ENCODE measurements at regions not wholly inside any gene's neighbourhood (a gene's known extent, or its start where the extent isn't known, plus 50 kb on each side); places are given as distances from the start of the nearest gene placed in this dataset.

DNA sequence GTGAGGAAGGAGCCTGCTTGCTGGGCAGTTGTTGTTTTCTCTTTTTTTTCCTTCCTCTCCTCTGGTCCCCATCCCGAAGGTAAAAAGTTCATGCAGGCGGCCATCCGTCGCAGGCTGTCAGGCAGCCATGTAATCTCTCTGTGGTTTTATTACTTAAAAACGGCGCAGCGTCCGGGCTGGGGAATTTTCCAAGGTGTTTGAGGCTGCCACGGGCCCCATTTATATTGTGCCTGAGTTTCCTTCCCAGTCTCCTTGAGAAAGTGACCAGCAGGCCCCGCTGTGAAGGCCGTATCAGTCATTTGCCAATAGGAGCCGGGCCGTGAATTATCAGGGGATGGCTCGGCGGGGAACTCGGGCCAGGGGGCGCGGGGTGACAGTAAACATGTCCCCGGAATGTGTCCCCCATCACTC is 289.7 kb downstream of the PBX3 start:
- TF ChIP-seq ZNF274 (IDR thresholded peaks at IDR 0.05; ENCODE audit: low read depth, low read length), result no peak
- no peak for TF ChIP-seq YY1 (IDR thresholded peaks at IDR 0.05; ENCODE audit: insufficient read depth, insufficient read length)

All from NT2/D1 (cell line).